ENCODE measurements at regions not wholly inside any gene's neighbourhood (a gene's known extent, or its start where the extent isn't known, plus 50 kb on each side); places are given as distances from the start of the nearest gene placed in this dataset.
"Not testable (repeated sequence)": the region's sequence is repeated elsewhere in the genome, so short reads cannot be mapped to it uniquely, and the experiment has no call there.

DNA sequence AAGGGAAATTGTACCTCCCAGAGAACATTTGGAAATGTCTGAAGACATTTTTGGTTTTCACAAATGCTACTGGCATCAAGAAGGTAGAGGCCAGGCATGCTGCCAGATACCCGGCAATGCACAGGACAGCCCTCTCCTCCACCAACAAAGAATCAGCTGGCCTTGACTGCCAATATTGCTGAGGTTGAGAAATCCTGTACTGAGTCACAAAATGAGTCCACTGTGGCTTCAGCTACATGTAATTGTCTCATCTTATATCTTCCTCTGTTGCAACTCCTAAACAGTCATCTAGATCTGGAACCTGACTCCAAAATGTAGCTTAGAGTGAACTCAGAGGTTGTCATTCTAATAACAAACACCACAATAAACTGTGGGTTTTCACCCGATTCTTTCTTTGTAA, 327.5 kb upstream of the POGK start:
- DNase-seq = peak in 1 of 2 donors; percentile 33

- no peak for DNase-seq
Measured at GRCh38 chr1:166514067-166514466, 325.2 kb upstream of the POGK start.

DNA sequence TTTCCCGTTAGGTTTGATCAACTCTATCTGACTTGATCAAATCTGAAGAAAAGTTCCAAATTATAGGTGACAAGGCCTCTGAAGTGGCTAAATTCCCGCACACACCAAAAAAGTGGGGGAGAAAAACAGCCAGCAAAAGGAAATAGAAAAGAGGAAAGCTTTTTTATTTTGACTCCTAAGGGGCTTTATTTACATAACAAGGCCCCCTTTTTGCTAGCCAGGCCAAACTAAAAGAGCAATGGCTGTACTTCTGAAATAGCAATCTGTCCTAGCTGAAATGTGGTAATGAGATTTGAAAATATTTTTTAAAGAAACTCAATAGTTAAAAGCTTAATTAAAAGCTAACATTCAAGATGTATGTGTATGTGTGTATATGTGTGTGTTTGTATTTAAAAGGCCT, 311.5 kb upstream of the POGK start:
- no peak for DNase-seq

- no peak for DNase-seq
Measured at GRCh38 chr1:166538646-166539045, 300.6 kb upstream of the POGK start.

- no peak for DNase-seq
Measured at GRCh38 chr1:166544036-166544435, 295.2 kb upstream of the POGK start.

DNA sequence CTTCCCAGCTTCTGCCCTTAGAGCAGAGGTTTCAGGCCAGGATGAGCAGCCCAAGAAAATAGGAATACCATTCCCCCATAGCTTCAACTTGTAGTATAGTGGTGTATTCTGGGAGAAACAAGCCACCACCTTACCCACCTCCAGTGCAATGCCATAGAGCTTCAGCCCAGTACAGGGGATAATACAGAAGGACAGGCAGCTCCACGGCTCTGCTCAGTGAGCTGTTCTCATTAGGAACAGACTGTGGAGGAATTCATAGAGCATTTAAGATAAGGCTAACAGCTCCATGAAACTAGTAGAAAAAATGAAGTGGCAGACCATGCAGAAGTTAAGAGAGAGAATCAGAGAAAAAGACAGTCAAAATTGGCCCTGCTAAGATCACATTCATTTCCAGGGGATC, 294.7 kb upstream of the POGK start:
- no peak for DNase-seq

DNA sequence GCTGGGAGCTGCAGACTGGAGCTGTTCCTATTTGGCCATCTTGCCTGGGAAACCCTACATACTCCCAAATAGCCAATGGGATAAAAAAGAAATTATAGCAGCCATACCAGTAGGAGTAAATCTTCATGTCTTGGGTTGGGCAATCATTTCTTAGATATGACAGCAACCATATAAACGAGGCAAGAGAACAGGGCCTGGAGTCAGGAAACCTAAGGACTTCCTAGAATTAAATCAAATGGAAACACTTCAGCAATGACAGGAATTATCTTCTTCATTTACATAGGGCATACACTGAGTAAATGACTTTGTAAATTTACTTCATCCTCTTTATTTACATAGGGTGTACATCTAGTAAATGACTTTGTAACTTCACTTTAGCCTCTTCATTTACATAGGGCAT, 286.6 kb upstream of the POGK start:
- no peak for DNase-seq

DNA sequence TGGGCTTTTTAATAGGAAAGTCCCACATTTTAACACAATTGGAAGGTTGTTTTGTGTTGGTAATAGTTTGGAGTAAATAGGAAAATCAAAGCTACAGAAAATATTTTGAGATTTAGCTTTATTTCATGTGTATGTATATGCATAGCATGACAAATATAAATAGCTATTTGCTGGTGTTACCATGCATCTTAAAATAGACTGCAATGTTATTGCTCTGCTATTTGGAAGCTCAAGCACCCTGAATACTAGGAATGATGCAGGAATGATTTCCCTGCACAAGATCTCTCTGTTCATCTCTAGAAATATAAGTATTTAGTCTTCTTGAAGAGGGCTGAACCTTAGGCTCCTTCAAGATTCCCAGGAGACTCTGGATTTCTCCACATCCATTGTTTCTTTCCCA, 268.3 kb upstream of the POGK start:
- no peak for DNase-seq

DNA sequence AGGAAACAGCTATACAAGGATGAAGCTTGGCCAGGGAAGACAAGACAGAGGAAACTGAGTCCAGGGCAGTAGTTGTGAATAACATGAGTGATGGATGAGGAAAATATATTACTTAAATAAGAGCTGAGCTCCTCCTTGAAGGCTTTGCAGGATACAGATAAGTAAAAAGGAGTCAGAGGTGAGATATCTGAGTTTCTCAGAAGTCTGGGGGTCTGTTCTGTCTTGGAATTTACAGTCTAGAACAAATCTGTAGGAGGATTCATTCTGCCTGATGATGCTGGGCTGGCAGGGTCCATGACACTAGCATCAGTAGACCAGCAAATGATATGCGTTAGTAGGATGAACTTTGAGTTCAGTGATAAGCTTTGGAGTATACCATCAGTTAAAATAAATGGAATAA, 266.1 kb upstream of the POGK start:
- DNase-seq = no peak

DNA sequence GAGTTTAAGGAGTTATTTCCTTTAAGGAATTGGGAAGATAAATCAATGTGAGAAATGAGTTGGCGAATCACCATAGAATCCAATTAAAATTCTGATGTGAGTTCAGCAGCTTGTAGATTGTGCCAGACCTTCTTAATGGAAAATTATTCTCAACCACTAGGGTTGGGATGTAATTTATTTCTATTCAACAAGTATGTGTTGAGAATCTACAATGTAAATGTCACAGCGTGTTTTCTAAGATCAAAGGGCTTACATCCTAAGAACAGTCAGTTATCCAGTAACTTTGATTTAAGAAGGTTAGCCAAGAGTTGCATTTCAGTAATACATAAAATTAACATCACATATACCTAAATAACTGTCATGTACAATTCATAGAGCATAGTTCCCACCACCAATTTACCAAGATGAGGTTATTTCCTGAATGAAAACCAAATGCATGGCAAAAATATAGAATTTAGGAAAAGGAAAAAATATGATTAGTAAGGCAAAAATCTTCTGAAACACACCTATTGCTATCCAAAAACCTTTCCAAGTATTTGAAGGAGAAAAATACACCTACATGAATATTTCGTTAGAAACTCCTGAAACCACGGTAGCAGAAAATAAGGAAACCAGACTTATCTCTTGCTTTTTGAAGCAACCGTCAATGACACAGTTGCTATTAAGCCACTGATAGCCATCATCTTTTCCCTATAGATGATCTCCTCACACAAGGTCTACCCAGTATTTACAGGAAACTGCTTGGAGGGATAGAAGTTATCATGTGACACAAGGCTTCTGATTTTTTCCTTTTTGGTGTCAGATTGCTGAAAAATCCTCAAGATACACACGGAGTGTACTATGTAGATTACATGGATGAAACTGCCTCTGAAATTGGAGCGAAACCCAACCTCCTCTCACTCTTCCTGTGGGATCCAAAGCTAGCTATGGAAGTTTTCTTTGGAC, 259.4 kb upstream of the POGK start:
- no peak for DNase-seq

- no peak for DNase-seq
Measured at GRCh38 chr1:166588741-166589140, 250.5 kb upstream of the POGK start.

DNA sequence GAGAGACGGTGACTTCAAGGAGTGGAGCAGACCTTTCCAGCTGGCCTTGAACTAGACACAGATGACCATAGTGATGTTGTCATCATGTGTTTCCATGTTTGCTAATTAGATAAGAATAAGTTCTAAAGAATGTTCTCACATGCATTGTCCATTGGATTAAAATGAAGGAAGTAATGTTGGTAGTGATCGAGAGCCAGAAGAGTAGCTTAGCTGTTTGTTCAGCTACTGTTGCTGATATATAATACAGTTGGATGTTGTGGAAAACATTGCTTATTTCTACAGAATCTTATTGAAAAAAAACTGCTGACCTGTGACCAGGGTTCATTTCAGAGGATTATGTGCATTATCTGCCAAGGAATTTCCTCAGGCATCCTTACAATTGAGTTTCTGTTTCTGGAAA, 249.1 kb upstream of the POGK start:
- DNase-seq = no peak

DNA sequence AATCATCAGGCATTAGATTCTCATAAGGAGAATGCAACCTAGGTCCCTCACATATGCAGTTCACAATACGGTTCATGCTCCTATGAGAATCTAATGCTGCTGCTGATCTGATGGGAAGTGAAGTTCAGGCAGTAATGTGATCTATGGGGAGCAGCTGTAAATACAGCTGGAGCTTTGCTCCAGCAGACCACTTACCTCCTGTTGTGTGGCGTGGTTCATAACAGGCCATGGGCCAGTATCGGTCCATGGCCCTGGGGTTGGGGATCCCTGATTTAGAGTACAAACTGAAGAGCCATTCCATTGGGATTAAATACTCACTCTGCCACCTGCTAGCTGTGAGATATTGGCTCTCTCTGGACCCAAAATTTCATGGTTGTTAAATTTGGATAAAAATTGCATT, 244.6 kb upstream of the POGK start:
- DNase-seq = no peak

GRCh38 chr1:166597516-166597915, 241.8 kb upstream of the POGK start:
- no peak for DNase-seq

DNA sequence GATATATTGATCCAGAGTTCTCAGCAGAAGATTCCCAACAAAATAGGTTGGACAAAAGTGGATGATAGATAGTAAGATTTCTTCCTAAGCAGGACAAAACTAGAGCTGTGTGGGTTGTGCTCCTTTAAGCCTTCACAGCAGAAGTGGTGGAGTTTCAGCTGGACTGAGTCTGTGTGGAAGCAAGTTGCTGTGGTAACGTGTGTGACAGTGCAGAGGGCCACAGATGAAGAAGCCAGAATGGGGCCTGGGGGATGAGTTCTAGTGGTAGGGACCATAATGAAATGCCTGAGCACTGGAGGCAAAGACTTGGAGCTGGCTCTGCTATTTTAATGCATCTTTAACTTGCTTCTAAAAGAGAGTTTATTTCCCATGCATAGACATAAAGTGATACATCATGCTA, 238.7 kb upstream of the POGK start:
- DNase-seq = no peak

- no peak for DNase-seq
Measured at GRCh38 chr1:166601650-166602278, 237.5 kb upstream of the POGK start.

DNA sequence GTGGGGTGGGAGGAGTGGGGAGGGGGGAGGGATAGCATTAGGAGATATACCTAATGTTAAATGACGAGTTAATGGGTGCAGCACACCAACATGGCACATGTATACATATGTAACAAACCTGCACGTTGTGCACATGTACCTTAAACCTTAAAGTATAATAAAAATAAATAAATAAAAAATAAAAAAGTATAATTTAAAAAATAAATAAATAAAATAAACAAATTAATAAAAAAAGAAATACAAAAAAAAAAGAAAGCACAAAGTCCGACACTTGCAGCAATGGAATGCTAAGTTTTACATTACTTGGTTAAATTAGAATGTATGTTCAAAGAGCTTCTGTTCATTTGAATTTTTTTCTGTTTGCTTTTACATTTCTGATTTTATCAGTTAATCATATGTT, 236.5 kb upstream of the POGK start:
- DNase-seq = not testable (repeated sequence)

GRCh38 chr1:166603296-166603695, 236.0 kb upstream of the POGK start:
- no peak for DNase-seq

- no peak for DNase-seq
Measured at GRCh38 chr1:166605137-166605536, 234.1 kb upstream of the POGK start.

DNA sequence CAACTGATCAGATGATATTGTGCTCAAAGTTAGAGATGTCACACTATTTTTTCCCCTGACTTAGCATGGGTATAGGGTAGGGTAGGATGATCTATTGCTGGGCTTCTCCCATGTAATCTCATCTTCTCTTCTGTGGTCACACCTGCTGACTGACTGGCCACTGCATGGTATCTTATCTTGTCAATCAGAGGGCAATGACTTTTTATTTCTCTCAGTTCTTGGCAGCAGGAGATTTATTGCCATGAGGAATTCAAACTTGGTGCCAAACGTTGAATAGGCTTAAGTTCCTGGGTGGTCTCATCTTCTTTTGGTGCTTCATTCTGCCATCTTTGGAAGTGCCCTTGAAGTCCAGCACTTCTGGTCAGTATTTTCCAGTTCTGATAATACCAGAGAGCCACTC, 226.4 kb upstream of the POGK start:
- DNase-seq = no peak

GRCh38 chr1:166616206-166616605, 223.1 kb upstream of the POGK start:
- DNase-seq = no peak

DNA sequence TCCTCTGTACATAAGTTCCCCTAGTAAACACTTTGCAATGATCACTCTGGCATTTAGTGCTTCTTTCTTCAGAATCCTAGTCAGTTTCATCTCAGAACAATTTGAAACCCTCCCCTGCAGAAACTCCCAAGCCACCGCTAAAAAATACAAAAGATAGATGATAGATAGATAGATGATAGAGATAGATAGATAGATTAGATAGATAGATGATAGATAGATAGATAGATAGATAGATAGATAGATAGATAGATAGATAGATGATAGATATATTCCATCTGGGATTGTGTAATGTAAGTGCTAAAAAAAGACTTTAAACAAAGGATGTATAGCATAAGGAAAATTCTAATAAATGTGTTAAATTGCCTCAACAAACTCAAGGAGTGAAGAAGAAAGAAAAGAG, 212.6 kb upstream of the POGK start:
- DNase-seq = no peak

DNA sequence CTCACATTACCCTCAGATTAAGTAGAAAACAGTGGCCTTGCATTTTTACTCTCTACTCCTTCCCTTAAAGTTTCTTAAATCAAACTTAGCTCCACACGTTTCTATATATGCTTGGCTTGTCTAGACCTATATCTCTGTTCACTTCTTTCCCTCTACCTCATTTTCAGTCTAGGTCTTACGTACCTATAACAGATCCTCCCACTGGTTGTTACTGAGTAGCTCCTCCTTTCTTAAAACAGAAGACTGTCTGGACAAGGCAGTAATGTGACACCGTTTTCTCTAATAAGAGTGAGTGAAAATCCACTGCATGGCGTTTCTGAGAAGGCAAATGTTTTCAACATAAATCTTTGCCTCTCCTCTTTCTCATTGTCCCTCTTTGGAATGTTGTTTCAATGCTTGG, 211.7 kb upstream of the POGK start:
- DNase-seq = no peak

DNA sequence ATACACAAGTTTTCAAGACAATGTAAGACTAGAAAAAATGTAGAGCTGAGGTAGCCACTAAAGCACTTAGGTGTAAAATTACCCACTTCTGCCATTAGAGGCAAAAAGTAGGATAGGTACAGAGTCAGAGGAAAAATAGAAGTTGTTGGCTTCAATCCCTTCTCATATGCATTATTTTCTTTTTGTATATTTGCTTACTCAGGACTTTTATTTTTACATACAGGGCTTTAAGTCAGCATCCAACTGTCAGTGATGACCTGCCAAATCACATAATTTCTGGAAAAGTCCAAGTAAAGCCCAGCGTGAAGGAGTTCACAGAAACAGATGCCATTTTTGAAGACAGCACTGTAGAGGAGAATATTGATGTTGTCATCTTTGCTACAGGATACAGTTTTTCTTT, 211.0 kb upstream of the POGK start:
- no peak for DNase-seq

GRCh38 chr1:166629946-166630345, 209.3 kb upstream of the POGK start:
- no peak for DNase-seq
